Neural progenitor cell (in vitro differentiated cells): ENCODE measurements at regions not wholly inside any gene's neighbourhood (a gene's known extent, or its start where the extent isn't known, plus 50 kb on each side); places are given as distances from the start of the nearest gene placed in this dataset.

Source experiments
- EZH2phosphoT487 ChIP-seq: fragments of 200-600 bp; sonication (generic); IDR thresholded peaks from 2 replicates; pipeline ENCODE4 v1.6.1; 2017; ENCODE audit warnings: antibody characterized with exemption
- TF ChIP-seq, protein P1 (sequence below): fragments of 200-600 bp; sonication (generic); IDR thresholded peaks from 2 replicates; pipeline ENCODE4 v1.5.1; 2017; ENCODE audit warnings: antibody characterized with exemption, mild to moderate bottlenecking

DNA sequence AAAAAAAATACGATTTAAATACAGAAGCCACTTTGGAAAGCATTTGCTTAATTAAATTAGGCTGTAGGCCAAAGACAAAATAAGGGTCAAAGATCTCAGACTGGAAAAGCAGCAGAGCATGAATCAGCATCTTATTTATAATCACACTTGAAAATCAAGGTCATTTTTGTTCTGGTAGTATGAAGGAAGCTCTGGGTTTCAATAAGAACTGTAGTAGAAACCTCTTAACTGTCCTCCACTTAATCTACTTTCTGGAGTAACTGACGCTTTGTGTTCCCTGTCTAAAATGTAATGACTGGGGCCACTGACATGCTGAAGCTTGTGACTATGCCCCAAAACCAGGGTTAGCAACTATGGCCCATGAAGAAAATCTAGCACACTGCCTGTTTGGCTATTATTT lies 450.7 kb upstream of the ZP4 start:
- TF ChIP-seq, protein P1, sequence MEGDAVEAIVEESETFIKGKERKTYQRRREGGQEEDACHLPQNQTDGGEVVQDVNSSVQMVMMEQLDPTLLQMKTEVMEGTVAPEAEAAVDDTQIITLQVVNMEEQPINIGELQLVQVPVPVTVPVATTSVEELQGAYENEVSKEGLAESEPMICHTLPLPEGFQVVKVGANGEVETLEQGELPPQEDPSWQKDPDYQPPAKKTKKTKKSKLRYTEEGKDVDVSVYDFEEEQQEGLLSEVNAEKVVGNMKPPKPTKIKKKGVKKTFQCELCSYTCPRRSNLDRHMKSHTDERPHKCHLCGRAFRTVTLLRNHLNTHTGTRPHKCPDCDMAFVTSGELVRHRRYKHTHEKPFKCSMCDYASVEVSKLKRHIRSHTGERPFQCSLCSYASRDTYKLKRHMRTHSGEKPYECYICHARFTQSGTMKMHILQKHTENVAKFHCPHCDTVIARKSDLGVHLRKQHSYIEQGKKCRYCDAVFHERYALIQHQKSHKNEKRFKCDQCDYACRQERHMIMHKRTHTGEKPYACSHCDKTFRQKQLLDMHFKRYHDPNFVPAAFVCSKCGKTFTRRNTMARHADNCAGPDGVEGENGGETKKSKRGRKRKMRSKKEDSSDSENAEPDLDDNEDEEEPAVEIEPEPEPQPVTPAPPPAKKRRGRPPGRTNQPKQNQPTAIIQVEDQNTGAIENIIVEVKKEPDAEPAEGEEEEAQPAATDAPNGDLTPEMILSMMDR: no peak
- TF ChIP-seq EZH2phosphoT487: no peak
